NCI-H1105 treated with DMSO at 0.1 percent for 48 hours (cell line): ENCODE measurements at regions not wholly inside any gene's neighbourhood (a gene's known extent, or its start where the extent isn't known, plus 50 kb on each side); places are given as distances from the start of the nearest gene placed in this dataset.

Experiments
- DNase-seq: peaks from one replicate; lab custom pipeline; 2025; lab: John Stamatoyannopoulos, UW

GRCh38 chr3:14312375-14312774 lies 90.0 kb upstream of the SLC6A6 start:
- DNase-seq, result no peak

DNA sequence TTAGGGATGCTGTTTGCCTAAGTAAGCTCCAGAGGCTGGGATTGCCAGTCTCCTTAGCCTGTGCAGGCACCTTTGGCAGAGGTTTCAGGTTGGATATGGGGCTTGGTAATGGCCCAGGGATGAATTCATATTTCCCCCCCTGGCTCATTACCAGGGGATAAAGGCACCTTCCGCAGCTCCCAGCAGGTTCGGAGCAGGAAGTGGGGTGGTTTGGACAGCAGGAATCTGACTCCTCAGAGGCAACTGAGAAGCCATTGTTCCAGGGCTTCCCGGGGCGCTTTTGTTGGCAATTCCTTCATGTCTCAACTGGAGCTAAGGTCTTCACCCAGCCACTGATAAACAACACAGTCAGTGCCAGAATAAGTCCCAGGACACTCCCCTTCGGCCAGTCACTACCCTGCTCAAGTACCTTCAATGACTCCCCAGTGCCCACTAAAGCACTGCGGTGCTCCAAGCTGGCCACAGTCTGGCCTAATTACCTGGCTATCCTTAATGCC lies 85.3 kb upstream of the SLC6A6 start:
- no peak for DNase-seq

DNA sequence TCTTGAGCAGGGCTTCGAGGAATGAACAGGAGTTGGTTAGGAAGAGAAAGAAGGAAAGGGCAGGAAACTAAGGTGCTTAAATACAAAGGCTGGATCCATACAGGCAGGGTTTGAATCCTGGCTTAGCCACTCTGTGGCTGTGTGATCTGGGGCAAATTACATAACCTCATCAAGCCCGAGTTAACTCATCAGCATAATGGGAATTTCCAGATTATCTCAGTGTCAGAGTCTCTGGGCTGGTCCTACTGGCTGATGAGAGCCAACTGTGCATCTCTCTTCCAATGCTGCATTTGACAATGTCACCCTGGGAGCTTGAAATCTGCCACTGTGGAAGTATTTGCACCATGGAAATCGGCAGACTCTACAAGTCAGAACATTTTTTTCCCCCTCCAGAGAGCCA lies 83.8 kb upstream of the SLC6A6 start:
- DNase-seq, result no peak

DNA sequence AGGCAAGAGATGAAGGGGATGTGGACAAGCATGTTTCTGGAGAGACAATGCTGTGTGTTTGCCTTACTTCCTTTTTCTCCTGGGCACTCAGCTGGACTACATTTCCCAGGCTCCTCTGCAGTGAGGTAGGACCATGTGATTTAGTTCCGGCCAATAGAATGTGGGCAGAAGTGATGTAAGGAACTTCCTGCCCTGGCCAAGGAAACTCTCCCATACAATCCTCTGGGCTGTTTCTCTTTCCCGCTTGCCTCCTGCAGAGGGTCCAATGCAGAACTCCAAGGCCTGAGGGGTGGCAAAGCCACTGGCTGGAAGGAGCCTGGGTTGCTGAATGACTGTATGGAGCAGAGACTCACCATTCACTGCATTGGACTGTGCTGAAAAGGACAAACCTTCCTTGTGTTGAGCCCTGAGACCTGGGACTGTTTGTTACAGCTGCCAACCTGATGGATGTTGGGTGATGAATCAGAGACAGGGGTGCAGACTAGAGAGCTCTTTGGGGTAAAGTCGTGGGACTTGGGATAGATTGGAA lies 82.7 kb upstream of the SLC6A6 start:
- no peak for DNase-seq

DNA sequence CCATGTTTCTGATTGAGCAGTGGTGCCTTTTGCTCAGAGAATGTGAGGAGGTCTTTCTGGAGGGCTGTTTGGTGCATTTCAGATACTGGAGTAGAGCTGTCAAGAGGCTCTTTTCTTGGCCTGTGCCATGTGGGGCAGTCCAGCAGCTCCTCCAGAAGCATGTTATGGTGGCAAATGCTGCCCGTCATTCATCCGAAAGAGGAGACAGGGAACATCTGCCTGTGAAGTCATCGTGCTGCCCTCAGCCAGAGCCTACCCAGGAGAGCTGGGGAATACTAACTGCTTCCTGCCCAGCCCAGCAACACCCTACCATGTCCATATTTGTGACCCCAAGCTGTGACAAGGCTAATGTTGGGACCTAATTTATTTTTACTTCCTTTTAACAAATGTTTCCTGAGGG lies 82.2 kb upstream of the SLC6A6 start:
- no peak for DNase-seq

DNA sequence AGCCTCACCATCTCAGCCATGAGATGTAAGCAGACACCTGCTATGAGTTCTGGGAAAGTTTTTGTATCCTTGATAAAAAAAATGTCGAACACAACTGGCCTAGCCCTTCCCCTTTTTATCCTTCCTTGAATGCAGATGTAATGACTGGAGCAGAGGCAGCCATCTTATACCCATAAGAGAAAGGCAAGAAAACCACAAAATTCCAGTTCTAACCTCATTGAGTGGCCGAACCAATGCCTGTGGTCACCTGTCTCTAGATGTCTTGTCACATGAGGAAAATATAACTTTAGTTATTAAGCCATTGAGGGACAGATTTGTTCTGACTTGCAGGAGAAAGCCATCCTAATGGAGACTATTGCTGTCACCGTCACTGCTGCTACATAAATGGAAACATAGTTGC lies 80.4 kb upstream of the SLC6A6 start:
- no peak for DNase-seq

DNA sequence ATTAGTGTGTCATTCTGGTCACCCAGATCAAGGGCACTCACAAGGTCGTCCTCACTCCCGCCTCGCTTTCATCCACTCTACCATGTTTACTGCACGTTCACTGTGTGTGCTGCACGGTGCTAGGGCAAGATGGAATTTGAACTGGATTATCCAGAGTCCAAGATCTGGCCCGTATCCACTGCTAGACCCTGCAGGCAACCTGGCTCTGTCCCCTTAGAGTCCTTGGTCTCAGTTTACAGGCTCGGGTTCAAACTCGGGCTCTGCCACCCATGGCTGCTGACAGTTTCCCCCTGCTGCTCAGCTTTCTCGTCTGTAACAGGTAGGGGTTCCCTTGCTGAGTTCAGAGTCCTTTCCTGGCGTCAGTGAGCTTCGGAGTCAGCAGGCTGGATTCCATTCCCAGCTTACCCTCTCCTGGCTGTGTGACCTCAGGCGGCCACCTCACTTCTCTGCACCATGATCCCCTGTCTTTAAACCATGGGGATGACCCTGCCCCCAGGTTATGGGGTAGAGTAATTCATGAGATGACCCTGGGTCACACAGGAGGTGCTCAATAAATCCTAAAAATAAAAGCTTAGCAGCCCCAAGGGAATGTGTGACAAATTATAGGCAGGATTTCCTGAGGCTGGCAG lies 79.6 kb upstream of the SLC6A6 start:
- DNase-seq, result no peak

GRCh38 chr3:14323401-14324223 lies 78.8 kb upstream of the SLC6A6 start:
- DNase-seq, result no peak

DNA sequence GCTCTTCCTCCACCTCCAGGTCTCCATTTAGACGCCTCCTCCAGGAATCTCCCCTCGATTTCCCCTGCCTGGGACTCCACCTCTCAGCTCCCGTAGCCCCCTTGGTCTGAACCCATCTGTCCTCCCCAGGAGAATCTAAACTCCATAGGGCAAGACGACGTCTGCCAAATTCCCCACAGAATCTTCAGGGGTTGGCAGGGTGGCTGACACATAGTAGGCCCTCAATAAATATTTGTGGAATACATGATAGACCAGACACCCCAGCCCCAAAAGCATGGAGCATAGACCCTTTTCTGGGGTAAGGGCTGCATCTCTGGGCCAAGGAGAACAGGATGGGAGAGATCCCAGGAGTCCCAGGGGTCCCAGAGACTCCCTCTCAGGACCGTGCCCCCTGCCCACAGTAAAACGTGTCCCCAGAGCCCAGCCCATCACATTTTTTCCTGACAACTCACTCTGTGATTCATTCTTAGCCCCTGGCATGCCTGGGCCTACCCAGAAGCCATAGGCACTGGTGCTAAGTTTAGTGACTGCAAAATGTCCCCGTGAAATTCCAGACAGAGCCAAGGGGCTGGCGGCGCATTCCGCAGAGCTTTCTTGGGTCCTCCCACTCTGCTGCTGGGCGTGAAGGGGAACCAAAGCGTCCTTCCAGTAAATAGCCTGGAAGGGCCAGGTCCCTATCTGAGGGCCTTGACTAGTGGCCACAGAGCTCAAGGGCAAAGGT lies 78.0 kb upstream of the SLC6A6 start:
- no peak for DNase-seq

- no peak for DNase-seq
Observed at GRCh38 chr3:14328422-14328821, 74.0 kb upstream of the SLC6A6 start.

- peak; percentile 66 for DNase-seq
Observed at GRCh38 chr3:14329116-14329830, 73.1 kb upstream of the SLC6A6 start.

DNA sequence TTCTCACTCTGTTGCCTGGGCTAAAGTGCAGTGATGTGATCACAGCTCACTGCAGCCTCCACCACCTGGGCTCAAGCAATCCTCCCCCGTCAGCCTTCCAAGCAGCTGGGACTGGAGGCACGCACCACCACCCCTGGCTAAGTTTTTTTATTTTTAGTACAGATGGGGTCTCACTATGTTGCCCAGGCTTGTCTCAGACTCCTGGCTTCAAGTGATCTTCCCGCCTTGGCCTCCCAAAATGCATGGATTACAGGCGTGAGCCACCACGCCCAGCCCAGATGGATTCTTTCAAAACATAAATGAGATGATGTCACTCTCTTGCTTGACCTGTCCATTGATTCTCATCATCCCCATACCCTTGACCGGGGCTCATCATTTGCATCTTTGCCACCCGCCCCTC lies 72.6 kb upstream of the SLC6A6 start:
- no peak for DNase-seq

GRCh38 chr3:14330508-14330907 lies 71.9 kb upstream of the SLC6A6 start:
- DNase-seq, result no peak

DNA sequence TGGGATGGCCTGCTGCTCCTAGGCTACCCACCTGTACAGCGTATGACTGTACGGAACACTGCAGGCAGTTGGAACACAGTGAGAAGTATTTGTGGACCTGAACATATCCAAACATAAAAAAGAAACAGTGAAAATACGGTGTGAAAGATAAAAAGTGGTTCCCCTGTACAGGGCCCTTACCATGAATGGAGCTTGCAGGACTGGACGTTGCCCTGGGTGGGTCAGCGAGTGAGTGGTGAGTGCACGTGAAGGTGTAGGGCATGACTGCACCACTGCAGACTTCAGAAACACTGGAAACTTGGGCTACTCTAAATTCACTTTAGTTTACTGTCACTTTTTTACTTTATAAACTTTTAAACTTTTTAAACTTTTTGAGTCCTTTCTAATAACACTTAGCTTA lies 71.2 kb upstream of the SLC6A6 start:
- DNase-seq, result no peak

DNA sequence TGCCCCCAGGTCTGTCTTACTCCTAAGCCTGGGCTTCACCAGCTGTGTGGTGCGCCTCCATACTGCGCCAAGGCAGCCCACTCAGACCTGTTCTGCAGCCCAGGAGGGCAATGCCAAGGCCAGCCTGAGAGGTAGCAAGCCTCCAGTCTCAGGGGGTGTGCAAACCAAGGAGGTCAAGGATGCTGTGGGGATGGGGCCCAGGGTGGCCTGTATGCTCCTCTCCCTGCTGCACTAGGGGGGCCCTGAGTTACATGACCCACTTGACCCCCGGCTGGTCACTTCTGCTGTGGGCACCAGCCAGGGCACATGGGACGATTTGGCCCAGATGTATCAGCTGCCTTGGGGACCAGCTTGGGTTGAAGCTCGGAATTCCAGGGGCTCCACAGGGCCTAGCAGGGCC lies 70.0 kb upstream of the SLC6A6 start:
- DNase-seq, result no peak

- DNase-seq, result no peak
Observed at GRCh38 chr3:14333215-14333614, 69.2 kb upstream of the SLC6A6 start.

GRCh38 chr3:14333621-14334020 lies 68.8 kb upstream of the SLC6A6 start:
- DNase-seq, result no peak

DNA sequence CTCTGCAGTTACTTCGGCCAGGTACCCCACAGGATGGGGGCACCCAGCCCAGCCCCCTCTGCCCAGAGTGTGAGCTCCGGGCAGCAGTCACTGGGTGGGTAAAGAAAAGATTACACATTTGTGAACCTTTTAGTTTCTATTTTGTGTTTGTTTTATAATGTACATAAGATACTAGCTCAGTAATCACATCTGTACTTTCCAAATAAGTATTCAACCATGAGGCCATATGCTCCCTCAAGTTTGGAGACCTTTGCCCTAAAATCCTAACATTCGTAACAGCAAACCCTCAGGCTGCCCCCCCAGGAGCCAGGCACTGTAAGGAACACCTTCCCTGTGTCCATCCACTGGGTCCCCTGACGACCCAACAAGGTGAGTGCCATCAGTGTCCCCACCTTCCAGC lies 68.3 kb upstream of the SLC6A6 start:
- DNase-seq, result no peak

DNA sequence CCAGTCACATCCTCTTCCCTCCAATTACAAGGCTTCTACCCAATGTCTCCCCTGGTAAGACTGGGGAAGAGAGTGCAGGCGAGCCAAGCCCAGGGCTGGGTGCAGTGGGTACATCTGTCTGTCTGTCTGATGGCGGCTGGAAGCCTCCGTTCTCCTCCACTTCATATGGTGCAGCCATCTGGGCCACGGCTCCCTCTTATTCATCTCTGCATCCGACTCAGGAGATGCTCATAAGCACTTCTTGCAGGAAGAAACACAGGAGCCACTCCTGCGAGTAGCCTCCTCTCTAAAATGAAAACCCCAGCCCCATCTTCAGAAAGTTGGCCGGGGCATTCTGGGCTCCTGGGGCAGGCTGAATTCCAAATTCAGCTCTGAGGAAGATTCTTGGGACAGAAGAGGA lies 67.5 kb upstream of the SLC6A6 start:
- DNase-seq, result no peak

DNA sequence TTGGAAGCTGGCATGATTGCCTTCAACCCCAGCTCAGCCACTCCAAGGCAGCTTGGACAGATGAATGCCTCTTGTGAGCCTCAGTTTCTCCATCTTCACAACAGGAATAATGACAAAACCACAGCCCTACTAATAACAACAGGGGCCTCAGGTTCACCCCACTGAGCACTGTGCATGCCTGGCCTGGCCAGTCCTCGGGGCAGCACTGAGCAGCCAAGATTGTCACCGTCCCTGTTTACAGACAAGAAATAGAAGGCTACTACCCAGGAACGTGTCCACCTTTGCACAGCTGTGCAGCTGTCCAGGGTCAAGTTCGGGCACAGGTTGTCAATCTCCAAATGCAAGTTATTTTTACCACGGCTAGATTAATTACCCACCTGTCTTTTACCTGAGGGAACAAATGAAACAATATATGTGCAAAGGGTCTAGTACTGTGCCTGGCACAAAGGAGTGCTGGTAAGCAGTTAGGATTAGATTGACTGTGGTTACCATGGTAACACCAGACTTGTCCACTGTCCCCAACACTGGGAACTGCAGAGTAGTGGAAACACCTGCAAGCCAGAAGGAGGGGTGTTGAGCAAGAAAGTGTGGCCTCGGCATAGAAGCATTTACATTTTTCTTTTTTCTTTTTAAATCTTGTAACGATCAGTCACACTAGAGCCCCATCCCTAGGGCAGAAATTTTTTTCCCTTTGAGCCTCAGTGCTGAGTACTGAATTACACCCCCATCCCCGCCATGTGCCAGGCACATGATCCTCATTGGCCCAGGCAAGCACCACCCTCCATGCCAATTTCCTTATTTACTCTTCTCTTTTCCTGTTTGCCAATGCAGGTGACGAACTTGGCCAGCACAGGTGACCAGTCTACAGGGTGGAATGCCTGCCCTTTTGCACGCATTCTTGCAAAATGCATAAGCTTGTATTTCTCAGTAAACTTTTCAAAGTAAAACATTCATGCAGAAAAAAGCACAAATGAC lies 66.3 kb upstream of the SLC6A6 start:
- DNase-seq, result no peak
